Activated CD4-positive, alpha-beta T cell treated with anti-CD3 and anti-CD28 coated beads, Interleukin-2, amount 50 U/mL, for 16 hours (primary cell): ENCODE measurements at regions not wholly inside any gene's neighbourhood (a gene's known extent, or its start where the extent isn't known, plus 50 kb on each side); places are given as distances from the start of the nearest gene placed in this dataset.
A peak's percentile ranks its signal among the peaks of the same experiment; 100 is the strongest.

Experiments
- DNase-seq: peaks from one replicate; pipeline ENCODE4 v3.0.0-alpha.2; 2020

DNA sequence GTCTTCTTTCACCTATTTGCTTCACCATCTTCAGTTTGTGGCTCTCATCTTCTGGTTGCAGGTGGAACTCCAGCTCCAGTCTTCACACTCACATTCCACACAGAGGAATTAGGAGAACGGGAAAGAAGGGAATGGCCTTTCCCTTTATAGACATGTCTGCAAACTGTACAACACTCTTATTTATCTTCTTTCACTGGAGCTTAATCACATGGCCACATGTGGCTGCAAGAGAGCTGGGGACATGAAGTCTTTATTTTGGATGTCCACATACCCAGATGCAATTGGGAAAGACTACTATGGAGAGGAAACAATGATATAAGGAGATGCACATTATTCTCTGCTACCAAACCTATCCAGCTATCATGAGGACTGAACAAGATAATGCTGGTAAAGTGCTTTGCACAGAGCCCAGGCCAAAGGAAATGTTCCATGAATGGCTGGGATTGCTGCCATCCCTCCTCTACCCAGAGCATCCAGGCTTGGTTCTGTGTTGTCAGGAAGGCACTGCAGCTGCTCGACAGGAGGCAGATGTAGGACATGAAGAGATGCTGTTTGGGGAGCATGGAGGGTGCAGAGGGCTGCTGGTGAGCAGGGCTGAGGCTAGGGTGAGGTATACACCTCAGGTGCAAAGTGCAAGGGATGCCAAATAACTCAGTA is 183.8 kb upstream of the TBX20 start:
- no peak for DNase-seq

DNA sequence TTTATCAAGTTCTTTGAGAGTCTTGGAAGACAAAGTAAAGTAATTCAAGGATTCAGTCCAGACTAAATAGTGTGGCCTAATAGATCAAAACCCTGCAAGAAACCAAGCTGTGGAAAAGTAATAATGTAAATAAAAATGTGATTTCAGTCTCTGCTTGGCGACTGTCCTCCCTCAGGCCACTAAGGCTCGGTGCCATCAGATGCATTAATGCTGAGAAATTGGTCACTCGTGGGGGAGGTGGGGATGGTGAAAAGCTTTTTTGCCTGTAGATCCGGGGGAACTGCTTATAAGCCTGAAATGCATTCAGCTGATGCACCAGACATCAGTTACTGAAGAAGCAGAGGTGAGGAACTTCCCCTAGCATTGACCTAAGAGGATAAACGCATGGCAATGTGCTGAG is 182.6 kb upstream of the TBX20 start:
- no peak for DNase-seq

DNA sequence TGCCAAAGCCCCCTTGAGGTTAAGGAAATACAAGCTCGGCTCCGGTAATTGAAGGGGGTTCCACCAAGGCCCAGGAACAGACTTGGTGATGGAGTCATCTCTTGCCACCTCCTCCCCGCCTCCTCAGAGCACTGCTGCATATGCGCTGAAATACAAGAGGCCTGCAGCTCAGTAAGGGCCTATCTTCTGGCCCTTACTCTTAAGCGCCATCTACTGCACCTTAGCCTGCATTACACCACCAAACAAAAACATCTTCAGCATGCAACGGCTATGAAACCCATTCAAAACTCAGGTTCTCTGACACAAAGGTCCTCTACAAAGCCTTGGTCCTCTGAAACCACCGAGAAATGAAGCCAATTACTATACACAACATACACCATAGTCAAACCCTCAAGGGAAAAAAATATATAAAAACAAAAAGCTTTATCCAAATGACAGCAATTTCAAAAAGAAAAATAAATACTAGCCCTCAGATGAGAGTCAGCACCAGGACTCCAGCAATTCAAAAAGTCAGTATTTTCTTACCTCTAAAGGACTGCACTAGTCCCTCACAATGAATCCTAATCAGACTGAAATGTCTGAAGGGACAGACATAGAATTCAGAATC is 176.8 kb upstream of the TBX20 start:
- peak; percentile 23 for DNase-seq

DNA sequence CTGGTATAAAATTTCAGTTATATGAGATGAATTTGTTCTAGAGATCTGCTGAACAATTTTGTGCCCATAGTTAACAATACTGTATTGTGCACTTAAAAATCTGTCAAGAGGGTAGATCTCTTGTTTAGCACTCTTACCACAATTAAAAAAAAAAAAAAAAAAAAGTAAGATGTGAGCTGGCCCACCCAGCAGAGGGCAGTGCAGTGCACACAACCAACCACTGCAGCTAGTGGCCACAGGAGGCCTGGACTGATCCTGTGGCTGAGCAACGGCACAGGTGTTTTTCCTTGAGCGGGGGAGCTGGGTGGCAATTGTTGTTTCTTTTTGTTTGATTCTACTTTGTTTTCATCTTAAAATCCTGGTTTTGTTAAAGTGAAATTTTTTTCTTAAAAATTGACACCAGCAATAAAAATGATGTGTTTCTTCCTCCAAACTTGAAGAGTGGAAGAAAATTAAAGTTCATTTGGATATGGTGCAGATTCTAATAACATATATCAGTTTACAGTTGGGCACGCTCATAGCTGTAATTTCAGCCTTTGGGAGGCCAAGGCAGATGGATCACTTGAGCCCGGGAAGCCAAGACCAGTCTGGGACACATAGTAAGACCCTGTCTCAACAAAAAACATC is 171.1 kb upstream of the TBX20 start:
- DNase-seq = peak; percentile 52

DNA sequence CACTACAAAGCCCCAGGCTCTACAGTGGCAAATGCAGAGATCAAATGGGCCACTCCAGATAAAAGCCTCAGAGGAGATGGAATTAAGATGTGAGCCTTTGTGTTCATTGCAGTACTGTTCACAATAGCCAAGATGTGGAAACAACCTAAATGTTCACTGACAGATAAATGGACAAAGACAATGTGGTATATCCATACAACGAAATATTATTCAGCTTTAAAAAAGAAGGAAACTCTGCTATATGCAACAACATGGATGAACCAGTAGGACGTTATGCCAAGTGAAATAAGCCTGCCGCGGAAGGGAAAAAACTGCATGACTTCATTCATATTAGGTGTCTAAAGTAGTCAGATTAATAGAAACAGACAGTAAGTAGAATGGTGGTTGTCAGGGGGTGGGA is 170.5 kb upstream of the TBX20 start:
- no peak for DNase-seq

DNA sequence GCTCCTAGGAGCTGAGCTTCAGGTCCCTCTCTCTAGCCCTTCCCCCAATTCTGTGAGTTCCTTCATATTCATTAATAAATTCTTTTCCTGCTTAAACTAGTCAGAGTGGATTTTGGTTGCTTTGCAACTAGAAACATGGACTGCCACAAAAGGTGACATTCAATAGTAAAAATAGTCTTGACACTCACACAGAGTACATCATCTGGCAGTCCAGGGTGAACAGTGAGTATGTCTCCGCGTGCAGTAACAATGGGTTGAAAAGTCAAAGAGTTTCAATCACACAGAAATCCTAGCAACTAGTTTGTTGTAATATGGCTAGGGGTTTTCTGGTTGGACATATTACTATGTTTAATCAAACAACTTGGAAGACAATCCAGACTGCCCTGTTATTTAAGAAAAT is 168.8 kb upstream of the TBX20 start:
- no peak for DNase-seq

DNA sequence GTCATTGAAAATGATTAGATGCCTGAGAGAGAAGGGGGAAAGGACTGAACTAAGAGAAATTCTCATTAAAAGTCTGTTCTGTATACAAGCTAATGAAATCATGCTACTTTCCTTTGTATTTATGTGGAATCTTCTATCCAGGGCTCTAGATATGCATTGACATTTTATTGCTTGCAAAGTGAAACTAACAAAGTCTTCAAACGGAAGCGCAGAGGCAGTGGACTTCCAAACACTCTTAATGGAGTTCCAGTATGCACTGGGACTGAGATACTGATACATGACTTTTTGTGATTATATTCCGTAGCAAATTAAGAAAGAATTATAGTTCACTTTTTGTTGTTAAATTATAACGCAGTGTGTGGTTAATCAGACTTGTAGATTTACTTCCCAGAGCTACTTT is 166.8 kb upstream of the TBX20 start:
- DNase-seq = no peak

DNA sequence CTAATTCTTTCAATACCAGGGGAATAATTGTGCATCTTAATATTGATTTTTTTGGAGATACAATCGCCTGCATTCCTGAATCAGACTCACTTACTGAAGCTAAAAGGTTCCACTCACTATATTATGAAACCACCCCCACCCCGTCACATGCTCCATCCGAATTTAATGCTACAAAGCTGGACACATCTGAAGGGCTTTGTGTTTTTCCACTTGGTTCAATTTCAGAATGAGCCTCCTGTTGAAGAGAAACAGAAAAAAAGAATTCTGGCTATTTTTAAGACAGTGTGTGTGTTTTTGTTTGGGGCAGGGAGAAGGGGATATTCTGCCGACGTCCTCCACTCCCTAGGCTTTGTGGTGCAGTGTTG is 165.5 kb upstream of the TBX20 start:
- DNase-seq = no peak

DNA sequence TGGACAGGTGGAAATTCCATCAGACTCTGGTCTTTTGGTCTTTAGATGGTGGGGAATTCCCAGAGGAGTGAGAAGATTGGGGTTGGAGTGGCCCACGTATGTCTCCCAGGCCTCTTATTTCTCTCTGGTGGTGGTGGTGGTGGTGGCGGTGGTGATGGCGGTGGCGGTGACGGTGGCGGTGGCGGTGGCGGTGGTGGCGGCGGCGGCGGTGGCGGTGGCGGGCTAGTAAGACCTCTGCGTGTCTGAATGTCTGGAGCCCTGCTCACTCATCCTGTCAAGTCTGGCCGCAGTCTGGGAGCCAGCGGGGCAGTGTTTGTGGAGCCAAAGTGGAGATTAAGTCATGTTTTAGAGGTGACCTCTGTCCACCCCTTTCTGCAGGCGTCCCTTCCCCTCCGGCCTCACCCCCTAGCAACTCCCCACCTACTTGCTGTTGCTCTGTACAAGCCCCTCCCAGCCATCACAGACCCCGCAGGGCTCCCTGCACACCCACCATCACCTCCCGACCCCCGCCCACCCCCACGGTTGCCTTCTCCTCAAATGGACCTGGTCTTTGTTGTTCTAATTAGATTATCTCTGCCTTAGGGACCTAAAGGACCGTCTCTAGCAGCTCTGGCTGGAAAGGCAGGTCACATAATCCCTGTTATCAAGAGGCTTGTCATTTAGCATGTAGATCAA is 165.0 kb upstream of the TBX20 start:
- no peak for DNase-seq

DNA sequence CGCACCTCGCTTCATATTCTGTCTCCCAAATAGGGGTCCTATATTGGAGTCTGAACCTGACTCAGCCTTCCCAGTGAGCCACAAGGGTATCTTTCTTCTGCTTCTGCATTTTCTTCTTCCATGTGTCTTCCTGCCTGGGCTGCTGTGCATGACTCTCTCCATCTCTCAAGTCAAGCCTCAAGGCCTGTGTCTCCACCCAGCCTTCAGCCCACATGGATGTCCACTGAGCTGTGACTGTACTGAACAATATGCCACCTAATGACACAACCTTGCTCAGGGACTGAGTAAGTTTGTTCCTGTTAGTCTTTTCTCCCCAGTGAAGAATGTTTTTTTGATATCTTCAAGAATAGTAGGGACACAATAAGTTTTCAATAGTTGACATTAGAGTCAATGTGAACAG is 162.7 kb upstream of the TBX20 start:
- no peak for DNase-seq

DNA sequence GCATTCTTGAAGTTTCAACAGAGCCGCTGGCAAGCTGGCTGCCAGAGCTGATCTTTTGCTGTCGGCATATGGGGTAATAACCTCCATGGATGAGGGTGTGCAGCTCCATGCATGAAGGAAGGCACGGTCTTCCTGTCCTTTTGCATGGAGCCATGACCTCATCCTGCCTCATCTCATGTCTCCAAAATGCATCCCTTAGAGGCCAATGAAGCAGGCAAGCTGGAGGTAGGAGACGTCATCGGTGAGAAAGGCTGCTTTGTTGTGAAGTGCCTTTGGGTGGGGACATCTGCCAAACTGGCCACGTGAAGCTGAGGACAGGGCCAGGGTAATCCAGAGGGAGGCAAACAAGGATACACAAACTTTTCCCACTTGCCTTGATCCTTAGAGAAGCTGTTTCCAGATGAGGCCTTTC is 161.5 kb upstream of the TBX20 start:
- no peak for DNase-seq

DNA sequence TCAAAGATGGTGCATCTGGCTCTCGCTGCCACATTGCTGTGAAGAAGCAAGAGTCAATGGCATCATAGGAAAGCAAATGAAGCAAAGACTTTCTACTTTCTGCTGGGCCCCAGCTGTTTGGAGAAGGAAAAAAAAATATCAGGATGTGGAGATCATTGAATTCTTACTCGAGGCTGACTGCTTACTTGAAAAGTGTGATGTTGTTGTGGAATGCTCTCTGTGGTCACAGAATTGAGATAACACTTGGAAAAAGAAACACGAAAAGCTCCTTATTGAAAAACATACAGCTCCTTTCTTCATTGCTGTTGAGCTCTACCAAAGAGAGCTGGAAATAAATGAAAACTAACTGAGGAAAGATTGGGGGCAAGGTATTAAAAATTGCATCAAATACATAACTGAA is 157.4 kb upstream of the TBX20 start:
- no peak for DNase-seq

DNA sequence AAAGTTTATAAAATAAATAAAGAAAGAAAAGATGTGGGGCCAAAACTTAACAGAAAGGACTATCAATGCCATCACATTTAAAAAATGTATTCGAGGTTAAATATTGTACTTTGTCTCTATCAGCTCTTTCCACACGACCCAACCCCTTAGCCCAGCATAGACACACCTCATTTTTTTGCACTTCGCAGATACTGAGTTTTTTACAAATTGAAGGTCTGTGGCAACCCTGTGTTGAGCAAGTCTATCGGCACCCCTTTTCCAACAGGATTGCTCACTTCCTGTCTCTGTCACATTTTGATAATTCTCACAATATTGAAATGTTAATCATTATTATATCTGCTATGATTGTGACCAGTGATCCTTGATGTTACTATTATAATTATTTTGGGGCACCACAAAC is 151.6 kb upstream of the TBX20 start:
- no peak for DNase-seq

DNA sequence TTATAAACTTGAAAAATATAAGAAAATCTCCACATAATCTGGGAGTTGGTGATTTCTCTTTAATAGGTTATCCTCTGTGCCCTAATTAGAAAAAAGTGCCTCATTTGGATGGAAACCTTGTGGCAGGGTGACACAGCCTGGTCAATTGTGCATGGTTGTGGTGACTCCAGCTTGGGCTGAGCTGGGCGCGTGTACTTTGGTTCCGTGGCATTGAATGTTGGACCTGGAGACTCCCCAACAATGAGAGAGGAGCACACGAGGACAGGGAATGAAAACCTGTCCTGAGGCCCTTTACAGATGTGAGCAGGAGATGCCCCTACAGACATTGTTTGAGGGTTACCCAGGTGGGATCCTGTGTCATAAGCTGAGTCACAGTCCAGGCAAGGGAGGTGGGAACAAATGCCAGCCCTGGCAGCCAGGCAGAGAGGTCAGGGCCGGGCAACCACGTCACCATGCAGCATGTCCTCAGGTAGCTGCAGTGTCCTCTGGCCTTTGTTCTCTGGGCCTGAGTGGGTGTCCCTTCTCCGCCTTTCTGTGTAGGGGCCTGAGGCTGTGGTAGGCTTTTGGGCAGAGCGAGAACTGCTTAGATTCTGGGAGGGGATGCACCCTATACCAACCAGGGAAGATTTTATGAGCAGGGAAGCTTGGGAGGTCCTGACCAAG is 147.4 kb upstream of the TBX20 start:
- no peak for DNase-seq

DNA sequence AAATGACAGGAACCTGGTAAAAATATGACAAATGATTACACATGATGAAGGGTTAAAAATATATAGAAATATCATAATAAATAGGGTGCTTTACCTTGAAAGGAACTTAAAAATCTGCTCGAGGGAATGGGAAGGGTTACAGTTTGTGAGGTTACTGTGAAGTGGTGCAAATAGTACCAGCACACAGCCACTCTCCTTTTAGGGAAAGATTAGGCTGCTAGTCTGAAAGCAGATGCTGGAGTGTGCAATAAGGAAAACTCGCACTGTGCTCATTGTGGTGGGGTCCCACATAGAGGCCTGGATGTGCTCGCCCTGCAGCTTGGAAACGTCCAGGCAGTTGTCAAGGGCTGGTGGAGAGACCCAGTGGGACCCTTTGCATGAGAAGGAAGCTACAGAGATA is 145.9 kb upstream of the TBX20 start:
- no peak for DNase-seq

DNA sequence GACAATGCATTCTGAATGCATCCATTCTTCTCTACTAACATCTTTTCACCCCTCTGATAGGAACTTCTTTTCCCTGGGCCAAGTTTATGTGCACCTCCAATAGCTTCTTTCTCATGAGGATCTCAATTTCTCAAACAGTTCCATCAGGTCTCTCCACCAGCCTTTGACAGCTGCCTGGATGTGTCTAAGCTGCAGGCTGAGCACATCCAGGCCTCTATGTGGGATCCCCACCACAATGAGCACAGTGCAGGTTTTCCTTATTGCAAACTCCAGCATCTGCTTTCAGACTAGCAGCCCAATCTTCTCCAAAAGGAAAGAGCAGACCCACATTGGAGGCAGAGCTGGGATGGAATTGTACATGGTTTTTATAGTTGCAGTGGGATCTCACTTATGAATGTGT is 145.3 kb upstream of the TBX20 start:
- no peak for DNase-seq

DNA sequence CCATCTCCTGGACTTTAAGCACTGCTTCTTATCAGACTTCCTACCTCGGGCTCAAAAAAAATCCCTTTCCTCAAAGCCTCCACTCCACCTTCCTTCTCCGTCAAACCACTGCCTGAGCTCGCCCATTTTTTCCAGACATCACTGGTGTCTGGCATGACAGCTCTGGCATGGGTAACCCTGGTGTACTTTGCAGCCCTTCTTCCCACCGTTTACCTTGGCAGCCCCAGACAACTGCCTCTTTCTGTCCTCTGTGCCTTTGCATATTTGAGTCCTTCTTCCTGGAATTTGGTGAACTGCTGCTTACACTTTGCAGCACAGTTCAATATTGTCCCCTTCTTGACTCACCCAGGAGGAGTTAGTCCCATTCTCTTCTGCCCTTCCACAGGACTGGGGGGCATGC is 144.6 kb upstream of the TBX20 start:
- DNase-seq = no peak

DNA sequence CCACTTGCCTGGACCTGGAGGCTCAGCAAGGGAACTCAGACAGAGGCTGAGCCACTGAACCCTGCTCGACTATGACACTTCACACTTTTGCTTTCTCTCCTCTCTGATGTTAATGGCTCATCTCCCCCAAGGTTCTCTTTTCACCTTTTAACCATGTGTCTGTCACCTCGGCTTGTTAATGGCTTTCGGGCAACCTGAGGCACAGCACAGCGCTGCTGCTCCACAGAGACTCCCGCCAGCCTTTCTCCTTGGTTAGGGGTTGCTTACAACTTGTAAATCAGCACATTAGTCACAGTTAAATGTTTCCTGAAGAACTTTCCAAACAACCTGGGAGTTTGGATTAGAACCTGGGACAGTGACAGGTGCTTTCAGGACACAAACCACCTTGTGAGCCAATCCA is 136.2 kb upstream of the TBX20 start:
- DNase-seq = no peak

DNA sequence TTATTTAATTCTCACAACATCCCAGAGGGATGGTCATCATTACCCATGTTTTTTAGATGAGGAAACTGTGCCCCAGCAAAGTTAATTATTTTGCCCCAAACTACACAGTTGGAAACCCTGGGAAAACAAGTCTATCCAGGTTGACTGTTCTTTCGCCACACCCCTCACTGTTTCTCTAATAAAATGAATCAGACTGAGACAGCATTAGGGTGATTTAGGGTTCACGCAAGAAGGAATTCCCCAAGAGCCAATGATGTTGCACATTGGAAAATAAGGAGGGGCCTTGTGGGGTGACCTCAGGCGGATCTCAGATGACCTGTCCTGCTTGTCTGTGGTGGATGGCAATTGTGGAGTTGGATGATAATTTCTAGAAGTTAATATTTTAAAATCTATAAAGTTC is 135.7 kb upstream of the TBX20 start:
- no peak for DNase-seq

DNA sequence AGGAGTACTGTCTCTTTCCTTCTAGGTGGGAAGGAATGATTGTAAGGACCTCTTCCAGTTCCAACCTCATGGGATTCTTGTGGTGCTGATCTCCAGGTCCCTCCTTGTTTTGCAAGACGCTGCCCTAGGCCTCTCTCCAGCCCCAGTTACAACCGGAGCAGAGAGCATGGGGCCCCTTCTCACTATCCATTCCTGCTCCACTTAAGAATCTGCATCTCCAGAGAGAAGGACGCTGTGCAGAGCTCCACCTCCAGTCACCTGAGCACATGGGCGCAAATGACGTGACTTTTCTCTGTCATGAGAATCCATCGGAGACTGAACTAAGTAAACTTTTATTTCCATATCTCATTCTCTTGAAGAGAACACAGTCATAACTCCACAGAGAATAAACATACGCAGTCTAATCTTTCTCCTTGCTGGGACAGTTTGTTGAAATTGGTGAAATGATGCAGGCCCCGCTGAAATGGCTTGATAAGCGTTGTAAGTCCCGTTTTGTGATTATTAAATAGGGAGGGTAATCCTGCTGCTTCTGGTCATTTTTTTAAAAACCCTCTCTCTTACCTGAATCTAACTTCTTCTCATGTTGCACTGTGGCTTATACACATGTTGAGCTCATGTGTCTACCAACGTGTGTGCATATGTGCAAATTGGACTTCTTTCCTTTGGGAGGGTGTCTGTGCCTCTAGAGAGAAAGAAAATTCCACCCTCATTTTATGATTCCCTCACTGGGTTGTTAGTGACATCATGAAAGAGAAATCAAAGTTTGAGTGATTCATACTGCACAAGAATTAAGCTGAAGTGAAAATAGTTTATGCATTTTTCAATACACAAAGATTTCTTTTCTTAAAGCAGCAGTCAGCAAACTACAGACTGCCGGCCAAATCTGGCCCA is 133.2 kb upstream of the TBX20 start:
- DNase-seq = no peak

DNA sequence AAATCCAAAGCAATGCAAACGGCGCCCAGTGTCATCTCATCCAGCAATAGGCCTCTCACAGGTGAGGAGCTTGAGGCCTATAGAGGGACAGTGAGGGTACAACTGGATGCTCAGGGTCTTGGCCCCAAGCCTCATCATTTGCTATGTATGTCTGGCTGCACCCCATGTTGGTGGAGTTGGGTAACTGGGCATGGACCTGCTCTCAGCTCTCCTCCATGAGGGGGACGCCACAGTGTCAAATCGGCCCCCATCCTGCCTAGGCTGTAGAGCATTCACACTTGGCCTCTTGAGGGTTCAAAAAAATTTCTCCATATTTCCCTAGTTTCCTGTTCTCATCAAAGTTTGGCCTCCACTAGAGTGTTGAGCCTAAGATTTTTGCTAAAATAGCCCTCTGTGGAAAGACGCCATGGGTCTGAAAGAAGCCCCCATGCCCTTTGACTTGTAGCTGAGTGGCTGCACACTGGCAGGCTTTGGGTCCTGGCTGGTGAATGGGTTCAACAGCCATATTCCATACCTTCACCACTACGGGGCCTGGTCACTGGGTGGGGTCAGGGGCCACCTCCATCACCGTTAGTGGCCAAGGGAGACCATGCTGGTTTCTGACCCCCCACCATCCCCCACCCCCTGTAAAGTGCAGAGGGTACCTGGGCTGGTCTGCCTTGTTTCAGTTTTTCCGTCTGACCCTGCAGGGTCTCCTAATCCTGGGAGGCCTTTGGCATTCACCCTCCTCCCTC is 132.3 kb upstream of the TBX20 start:
- DNase-seq = no peak
